Hematopoietic multipotent progenitor cell (in vitro differentiated cells): ENCODE measurements at regions not wholly inside any gene's neighbourhood (a gene's known extent, or its start where the extent isn't known, plus 50 kb on each side); places are given as distances from the start of the nearest gene placed in this dataset.

Source experiments
- DNase-seq, 3 donors: peaks; one replicate each; pipeline ENCODE4 v3.0.0-alpha.2; 2011 to 2015; ENCODE audit warnings: low read depth in 2 of 3, low spot score in 2 of 3

GRCh38 chr11:120061036-120061760, 76.7 kb downstream of the TRIM29 start:
- DNase-seq, result no peak

DNA sequence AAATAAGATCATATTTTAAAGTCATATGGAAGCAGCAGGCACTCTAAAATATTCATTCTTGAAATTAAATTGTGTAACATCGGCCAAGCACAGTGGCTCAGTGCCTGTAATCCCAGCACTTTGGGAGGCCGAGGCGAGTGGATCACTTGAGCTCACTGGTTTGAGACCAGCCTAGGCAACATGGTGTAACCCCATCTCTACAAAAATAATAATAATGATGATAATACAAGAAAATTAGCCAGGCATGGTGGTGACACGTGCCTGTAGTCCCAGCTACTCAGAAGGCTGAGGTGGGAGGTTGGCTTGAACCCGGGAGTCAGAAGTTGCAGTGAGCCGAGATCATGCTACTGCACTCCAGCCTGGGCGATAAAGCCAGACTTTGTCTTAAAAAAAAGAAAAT, 77.4 kb downstream of the TRIM29 start:
- DNase-seq, result no peak

DNA sequence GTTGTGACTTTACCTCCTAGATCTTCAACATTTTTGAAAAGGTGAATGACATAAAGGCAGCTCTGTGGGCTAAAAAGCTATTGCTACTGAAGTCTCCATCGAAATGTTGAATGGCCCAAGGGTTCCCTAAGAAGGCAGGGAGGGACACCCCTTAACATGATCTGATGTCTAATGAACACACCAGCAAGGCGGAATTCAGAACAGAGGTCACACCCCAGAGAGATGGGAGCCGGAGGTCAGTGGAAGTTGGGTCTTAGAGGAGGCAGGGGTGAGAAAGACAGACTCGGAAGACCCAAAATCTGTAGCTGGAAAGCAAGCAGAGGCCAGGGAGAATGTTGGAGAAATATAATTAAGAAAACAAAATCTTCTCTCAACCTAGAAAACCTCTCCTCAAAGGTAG, 79.0 kb downstream of the TRIM29 start:
- DNase-seq, result no peak

DNA sequence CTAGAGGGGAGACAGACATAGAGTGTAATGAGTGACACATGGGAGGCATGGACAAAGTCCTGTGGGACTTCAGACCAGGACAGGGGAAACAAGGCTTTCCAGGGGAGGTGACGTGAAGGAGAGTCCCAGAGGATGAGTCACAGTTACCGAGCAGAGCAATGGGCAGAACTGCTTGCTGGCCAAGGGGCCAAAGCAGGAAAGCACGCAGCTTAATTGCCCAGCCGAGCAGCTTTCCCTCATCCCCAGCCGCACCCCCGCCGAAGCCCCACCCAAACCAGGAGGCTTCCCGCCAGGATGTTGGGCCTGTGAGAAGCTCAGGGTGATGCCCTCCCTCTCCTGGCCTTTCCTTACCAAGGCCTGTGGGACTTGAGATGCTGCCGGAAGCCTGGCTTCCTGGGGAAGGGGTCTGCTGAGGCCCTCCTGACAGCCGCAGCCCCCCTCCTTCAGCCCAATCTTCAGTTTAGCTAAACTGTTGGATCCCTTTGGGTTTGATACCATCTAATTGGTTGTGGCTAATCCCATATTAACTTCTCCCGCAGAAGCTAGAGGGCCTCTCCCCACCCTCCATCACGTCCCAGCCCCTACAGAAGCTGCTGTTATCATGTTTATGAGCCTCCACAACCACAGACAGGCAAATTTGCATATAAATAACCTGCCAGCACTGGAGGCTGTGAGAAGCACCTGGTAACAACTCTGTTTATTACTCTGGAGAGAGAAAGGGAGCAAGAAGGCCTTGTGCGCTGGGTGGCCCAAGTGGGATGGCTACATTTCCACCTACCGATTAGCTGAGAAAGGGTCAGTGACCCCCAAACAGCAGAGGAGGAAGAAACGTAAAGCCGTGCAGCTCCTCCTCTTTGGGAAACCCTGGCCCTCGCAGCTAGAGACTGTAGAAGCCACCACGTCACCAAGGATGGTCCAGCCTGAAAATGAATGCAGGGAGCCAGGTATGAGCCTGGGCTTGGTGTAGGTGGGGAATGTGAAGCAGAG, 80.0 kb downstream of the TRIM29 start:
- DNase-seq, result no peak

DNA sequence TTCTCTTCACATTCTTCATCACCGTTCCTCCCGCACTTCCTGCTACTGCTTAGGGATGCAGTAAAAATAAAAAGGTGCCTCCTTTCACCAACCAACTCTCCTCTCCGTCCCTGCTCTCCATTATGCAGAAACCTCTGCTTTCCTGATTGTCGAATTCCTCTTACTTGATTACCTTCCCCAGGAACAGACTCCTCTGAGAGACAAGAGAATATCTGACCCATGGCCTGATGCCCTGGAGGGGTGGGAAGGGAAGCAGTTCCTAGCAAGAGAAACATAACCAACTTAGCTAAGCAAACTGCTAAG, 80.9 kb downstream of the TRIM29 start:
- no peak for DNase-seq

GRCh38 chr11:120056301-120057027, 81.4 kb downstream of the TRIM29 start:
- no peak for DNase-seq

DNA sequence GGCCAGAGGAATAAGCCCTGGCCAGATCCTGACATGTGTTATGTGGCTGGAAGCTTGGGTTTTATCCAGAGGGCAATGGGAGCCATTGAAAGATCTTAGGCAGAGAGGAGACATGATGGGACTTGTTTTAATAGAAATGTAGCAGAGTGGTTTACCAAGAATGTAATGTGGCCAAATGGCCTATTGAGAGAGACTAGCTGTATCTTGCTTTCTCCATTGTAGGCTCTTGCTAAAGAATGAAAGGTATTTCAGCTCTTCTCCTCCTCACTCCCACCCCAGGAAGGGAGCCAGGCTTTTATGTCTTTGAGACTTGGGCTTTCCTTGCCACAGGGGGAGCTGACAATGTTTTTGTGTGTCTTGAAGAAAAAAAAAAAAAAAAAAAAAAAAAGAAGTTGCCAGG, 82.3 kb downstream of the TRIM29 start:
- no peak for DNase-seq

DNA sequence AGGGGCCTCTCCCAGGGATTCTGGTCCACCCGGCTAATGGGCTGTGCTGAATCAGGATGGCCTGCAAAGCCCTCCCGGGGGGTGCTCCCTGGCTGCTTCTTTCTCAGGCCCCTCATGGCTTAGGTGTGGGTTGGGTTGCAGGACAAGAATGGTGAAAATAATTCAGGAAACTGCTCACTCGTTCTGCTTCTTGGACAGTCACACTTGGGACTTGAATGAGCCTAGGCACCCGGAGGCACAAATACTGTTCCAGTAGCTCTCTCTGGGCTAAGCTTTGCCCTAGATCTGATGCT, 83.2 kb downstream of the TRIM29 start:
- no peak for DNase-seq

- no peak for DNase-seq
Observed at GRCh38 chr11:120054016-120054752, 83.7 kb downstream of the TRIM29 start.

- no peak for DNase-seq
Observed at GRCh38 chr11:120052196-120052775, 85.6 kb downstream of the TRIM29 start.

GRCh38 chr11:120044011-120044675, 93.8 kb downstream of the TRIM29 start:
- no peak for DNase-seq

DNA sequence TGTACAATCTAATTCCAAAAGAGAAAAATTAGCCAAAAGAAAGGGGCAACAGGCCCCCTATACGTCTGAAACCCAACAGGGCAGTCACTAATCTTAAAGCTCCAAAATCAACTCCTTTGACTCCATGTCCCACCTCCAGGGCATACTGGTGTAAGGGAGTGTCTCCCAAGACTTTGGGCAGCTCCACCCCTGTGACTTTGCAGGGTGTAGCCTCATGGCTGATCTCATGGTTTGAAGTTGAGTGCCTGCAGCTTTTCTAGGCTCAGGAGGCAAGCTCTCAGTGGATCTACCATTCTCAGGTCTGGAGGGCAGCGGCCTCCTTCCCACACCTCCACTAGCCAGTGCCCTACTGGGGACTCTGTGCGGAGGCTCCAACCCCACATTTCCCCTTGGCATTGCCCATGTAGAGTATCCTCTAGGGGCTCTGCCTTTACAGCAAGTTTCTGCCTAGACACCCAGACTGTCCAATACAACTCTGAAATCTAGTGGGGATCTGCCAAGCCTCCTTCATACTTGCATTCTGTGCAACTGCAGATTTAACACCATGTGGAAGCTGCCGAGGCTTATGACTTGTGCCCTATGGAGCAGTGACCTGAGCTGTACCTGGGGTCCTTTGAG, 94.5 kb downstream of the TRIM29 start:
- no peak for DNase-seq

DNA sequence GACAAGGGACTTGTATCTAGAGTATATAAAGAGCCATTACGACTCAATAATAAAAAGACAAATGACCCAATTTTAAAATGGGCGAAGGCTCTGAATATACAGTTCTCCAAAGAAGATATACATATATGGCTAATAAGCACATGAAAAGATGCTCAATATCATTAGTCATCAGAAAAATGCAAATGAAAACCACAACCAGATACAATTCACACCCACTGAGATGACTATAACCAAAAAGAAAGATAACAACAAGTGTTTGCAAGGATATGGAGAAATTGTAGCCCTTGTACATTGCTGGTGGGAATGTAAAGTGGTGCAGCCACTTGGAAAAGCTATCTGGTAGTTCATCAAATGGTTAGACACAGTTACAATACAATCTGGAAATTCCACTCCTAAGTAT, 96.3 kb downstream of the TRIM29 start:
- no peak for DNase-seq

- no peak for DNase-seq
Observed at GRCh38 chr11:120040151-120040840, 97.6 kb downstream of the TRIM29 start.

- DNase-seq, result no peak
Observed at GRCh38 chr11:120039039-120039438, 98.9 kb downstream of the TRIM29 start.

- no peak for DNase-seq
Observed at GRCh38 chr11:120037111-120037510, 100.8 kb downstream of the TRIM29 start.

GRCh38 chr11:120035756-120036155, 102.2 kb downstream of the TRIM29 start:
- DNase-seq, result no peak

- no peak for DNase-seq
Observed at GRCh38 chr11:120034881-120035630, 102.9 kb downstream of the TRIM29 start.
